H9 (cell line): ENCODE measurements at regions not wholly inside any gene's neighbourhood (a gene's known extent, or its start where the extent isn't known, plus 50 kb on each side); places are given as distances from the start of the nearest gene placed in this dataset.

Experiments used
- DNase-seq: peaks from one replicate; pipeline ENCODE4 v3.0.0-alpha.2; 2017
- H2AFZ ChIP-seq: one replicate; pipeline ENCODE4 v1.6.1; 2013; ENCODE audit warnings: mild to moderate bottlenecking, low read length, control low read depth, moderate library complexity
- H2AK5ac ChIP-seq: 2 replicates; pipeline ENCODE4 v1.6.1; 2013; ENCODE audit warnings: low read length, control low read depth, mixed read lengths; ENCODE audit not compliant: insufficient read length
- H2BK120ac ChIP-seq: one replicate; pipeline ENCODE4 v1.6.1; 2013; ENCODE audit warnings: low read depth, mild to moderate bottlenecking, low read length, control low read depth, inconsistent platforms; ENCODE audit not compliant: poor library complexity, severe bottlenecking
- H2BK12ac ChIP-seq: 2 replicates; pipeline ENCODE4 v1.6.1; 2013; ENCODE audit warnings: low read length, control low read depth, mixed read lengths, low read depth; ENCODE audit not compliant: insufficient read length
- H2BK15ac ChIP-seq: 2 replicates; pipeline ENCODE4 v1.6.1; 2013; ENCODE audit warnings: low read depth, low read length, control low read depth
- H2BK20ac ChIP-seq: one replicate; pipeline ENCODE4 v1.6.1; 2013; ENCODE audit warnings: low read depth, mild to moderate bottlenecking, low read length, control low read depth, inconsistent platforms; ENCODE audit not compliant: poor library complexity, severe bottlenecking
- H2BK5ac ChIP-seq: 2 replicates; pipeline ENCODE4 v1.6.1; 2013; ENCODE audit warnings: low read length, control low read depth, mixed read lengths; ENCODE audit not compliant: insufficient read length
- H3K14ac ChIP-seq: 2 replicates; pipeline ENCODE4 v1.6.1; 2013; ENCODE audit warnings: low read length, control low read depth; ENCODE audit not compliant: insufficient read depth
- H3K18ac ChIP-seq: 2 replicates; pipeline ENCODE4 v1.6.1; 2013; ENCODE audit warnings: low read depth, mild to moderate bottlenecking, mixed read lengths, low read length, control low read depth; ENCODE audit not compliant: insufficient read length
- H3K23ac ChIP-seq: 2 replicates; pipeline ENCODE4 v1.6.1; 2013; ENCODE audit warnings: low read length, control low read depth, mixed read lengths, low read depth; ENCODE audit not compliant: insufficient read length
- H3K23me2 ChIP-seq: 2 replicates; pipeline ENCODE4 v1.6.1; 2013; ENCODE audit warnings: low read depth, mild to moderate bottlenecking, mixed read lengths, low read length, control low read depth; ENCODE audit not compliant: insufficient read length, poor library complexity, severe bottlenecking
- H3K27ac ChIP-seq: 2 replicates; pipeline ENCODE4 v1.5.1; 2013; ENCODE audit warnings: low read length, control low read depth, mixed read lengths, low read depth; ENCODE audit not compliant: insufficient read length
- H3K27me3 ChIP-seq: 2 replicates; pipeline ENCODE4 v1.6.1; 2013; ENCODE audit warnings: low read length, control low read depth, inconsistent platforms; ENCODE audit not compliant: insufficient read depth
- H3K4ac ChIP-seq: 2 replicates; pipeline ENCODE4 v1.6.1; 2013; ENCODE audit warnings: low read depth, mild to moderate bottlenecking, control low read depth, inconsistent platforms, low read length, moderate library complexity
- H3K4me1 ChIP-seq: 2 replicates; pipeline ENCODE4 v1.6.1; 2013; ENCODE audit warnings: low read length, control low read depth, inconsistent platforms; ENCODE audit not compliant: insufficient read depth
- H3K4me2 ChIP-seq: 2 replicates; pipeline ENCODE4 v1.6.1; 2013; ENCODE audit warnings: low read length, control low read depth, mixed read lengths; ENCODE audit not compliant: insufficient read length, insufficient read depth
- H3K56ac ChIP-seq: 2 replicates; pipeline ENCODE4 v1.6.1; 2013; ENCODE audit warnings: low read depth, mild to moderate bottlenecking, mixed read lengths, low read length, control low read depth; ENCODE audit not compliant: insufficient read length
- H3K79me1 ChIP-seq: 2 replicates; pipeline ENCODE4 v1.6.1; 2013; ENCODE audit warnings: low read depth, mild to moderate bottlenecking, moderate library complexity, low read length, control low read depth, inconsistent platforms; ENCODE audit not compliant: insufficient read depth, poor library complexity, severe bottlenecking
- H3K79me2 ChIP-seq: 2 replicates; pipeline ENCODE4 v1.6.1; 2013; ENCODE audit warnings: low read length, control low read depth, inconsistent platforms; ENCODE audit not compliant: insufficient read depth
- H3K9ac ChIP-seq: 2 replicates; pipeline ENCODE4 v1.6.1; 2013; ENCODE audit warnings: low read length, control low read depth, mixed read lengths; ENCODE audit not compliant: insufficient read length; ENCODE audit errors: extremely low read depth
- H3K9me3 ChIP-seq: one replicate; pipeline ENCODE4 v1.6.1; 2013; ENCODE audit warnings: low read depth, low read length, inconsistent platforms; ENCODE audit not compliant: control insufficient read depth
- H3T11ph ChIP-seq: one replicate; pipeline ENCODE4 v1.6.1; 2013; ENCODE audit warnings: mild to moderate bottlenecking, low read length, control low read depth, inconsistent platforms
- H4K20me1 ChIP-seq: one replicate; pipeline ENCODE4 v1.6.1; 2013; ENCODE audit not compliant: control insufficient read depth, insufficient read length, insufficient read depth
- H4K5ac ChIP-seq: 2 replicates; pipeline ENCODE4 v1.6.1; 2013; ENCODE audit warnings: low read depth, mild to moderate bottlenecking, mixed read lengths, low read length, control low read depth; ENCODE audit not compliant: insufficient read length
- H4K8ac ChIP-seq: replicated peaks from 2 replicates; pipeline ENCODE4 v1.6.1; 2013; ENCODE audit warnings: low read length, control low read depth, mixed read lengths, low read depth; ENCODE audit not compliant: insufficient read length
- H4K91ac ChIP-seq: 2 replicates; pipeline ENCODE4 v1.6.1; 2013; ENCODE audit warnings: low read depth, mild to moderate bottlenecking, moderate library complexity, mixed read lengths, low read length, control low read depth; ENCODE audit not compliant: insufficient read length
- H3K27ac Mint-ChIP-seq, 3 experiments: 2 replicates in 2 of 3; 3 replicates in 1 of 3; pipeline ENCODE4 v1.8.0; 2020 to 2021; ENCODE audit warnings: mixed read lengths in 3 of 3, mild to moderate bottlenecking in 1 of 3, moderate library complexity in 1 of 3
- H3K27me3 Mint-ChIP-seq: 2 replicates; pipeline ENCODE4 v1.8.0; 2021; ENCODE audit warnings: low read depth, mild to moderate bottlenecking, moderate library complexity, mixed read lengths
- H3K36me3 Mint-ChIP-seq, 3 experiments: 2 replicates in 2 of 3; 3 replicates in 1 of 3; pipeline ENCODE4 v1.8.0; 2020 to 2021; ENCODE audit warnings: low read depth in 3 of 3, mixed read lengths in 3 of 3; ENCODE audit not compliant: insufficient read depth in 1 of 3
- H3K4me1 Mint-ChIP-seq, 2 experiments: 2 replicates each; pipeline ENCODE4 v1.8.0; 2020; ENCODE audit warnings: mixed read lengths in 2 of 2
- H3K4me3 Mint-ChIP-seq, 2 experiments: 2 replicates in 1 of 2; 3 replicates in 1 of 2; pipeline ENCODE4 v1.8.0; 2020 to 2021; ENCODE audit warnings: mild to moderate bottlenecking in 2 of 2, mixed read lengths in 2 of 2, moderate library complexity in 1 of 2
- H3K9me3 Mint-ChIP-seq, 2 experiments: 2 replicates in 1 of 2; 3 replicates in 1 of 2; pipeline ENCODE4 v1.8.0; 2020; ENCODE audit warnings: mild to moderate bottlenecking in 2 of 2, mixed read lengths in 2 of 2, moderate library complexity in 1 of 2
- WGBS: extraction: QIAGEN DNeasy Blood & Tissue Kit; methylation state at CpG from one replicate; pipeline ENCODE4 v1.1.7; 2013; ENCODE audit warnings: missing lambda C conversion rate, low lambda C conversion rate, mixed read lengths; ENCODE audit not compliant: insufficient read length; ENCODE audit errors: extremely low coverage; 5-methylcytosine and 5-hydroxymethylcytosine counted together
- TF ChIP-seq, protein P1 (sequence below): fragments of 200-600 bp; sonication (generic); conservative IDR thresholded peaks from 3 replicates; pipeline ENCODE4 v1.8.0; 2021; ENCODE audit warnings: antibody characterized with exemption, mild to moderate bottlenecking

GRCh38 chr6:115194981-115195638, 852.3 kb upstream of the HS3ST5 start:
- TF ChIP-seq, protein P1, sequence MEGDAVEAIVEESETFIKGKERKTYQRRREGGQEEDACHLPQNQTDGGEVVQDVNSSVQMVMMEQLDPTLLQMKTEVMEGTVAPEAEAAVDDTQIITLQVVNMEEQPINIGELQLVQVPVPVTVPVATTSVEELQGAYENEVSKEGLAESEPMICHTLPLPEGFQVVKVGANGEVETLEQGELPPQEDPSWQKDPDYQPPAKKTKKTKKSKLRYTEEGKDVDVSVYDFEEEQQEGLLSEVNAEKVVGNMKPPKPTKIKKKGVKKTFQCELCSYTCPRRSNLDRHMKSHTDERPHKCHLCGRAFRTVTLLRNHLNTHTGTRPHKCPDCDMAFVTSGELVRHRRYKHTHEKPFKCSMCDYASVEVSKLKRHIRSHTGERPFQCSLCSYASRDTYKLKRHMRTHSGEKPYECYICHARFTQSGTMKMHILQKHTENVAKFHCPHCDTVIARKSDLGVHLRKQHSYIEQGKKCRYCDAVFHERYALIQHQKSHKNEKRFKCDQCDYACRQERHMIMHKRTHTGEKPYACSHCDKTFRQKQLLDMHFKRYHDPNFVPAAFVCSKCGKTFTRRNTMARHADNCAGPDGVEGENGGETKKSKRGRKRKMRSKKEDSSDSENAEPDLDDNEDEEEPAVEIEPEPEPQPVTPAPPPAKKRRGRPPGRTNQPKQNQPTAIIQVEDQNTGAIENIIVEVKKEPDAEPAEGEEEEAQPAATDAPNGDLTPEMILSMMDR = no peak
- no peak for DNase-seq

More at GRCh38 chr6:115194981-115195638, 852.3 kb upstream of the HS3ST5 start:
- H4K91ac ChIP-seq = no peak overlapping the region
- no peak overlapping the region for H3K23ac ChIP-seq
- no peak overlapping the region for H3K27ac ChIP-seq
- no peak overlapping the region for H2BK120ac ChIP-seq
- no peak overlapping the region for H3K4me2 ChIP-seq
- H2AFZ ChIP-seq = no peak overlapping the region
- Mint-ChIP-seq H3K4me3 (no peak overlapping the region), H3K36me3 (peaks cover 7 to 18% (median 14%) of the 10 kb centered on the region in 3 experiments; a peak in 6 of 7 replicates), H3K4me1 (no peaks in the 10 kb centered on the region), H3K27me3 (no peaks in the 10 kb centered on the region; the same call in 1 of the 2 replicates), H3K27ac (no peak overlapping the region), H3K9me3 (peaks cover 19 to 21% of the 10 kb centered on the region in 2 experiments)
- H3K9ac ChIP-seq = no peak overlapping the region
- H3T11ph ChIP-seq = no peak overlapping the region
- no peak overlapping the region for H3K56ac ChIP-seq
- no peaks in the 10 kb centered on the region for H3K23me2 ChIP-seq
- no peak overlapping the region for H3K14ac ChIP-seq
- H2BK20ac ChIP-seq = no peak overlapping the region
- no peak overlapping the region for H4K8ac ChIP-seq
- no peak overlapping the region for H4K5ac ChIP-seq
- no peaks in the 10 kb centered on the region for H4K20me1 ChIP-seq
- H3K79me2 ChIP-seq = no peaks in the 10 kb centered on the region
- no peak overlapping the region for H2BK12ac ChIP-seq
- H3K4ac ChIP-seq = no peak overlapping the region
- no peaks in the 10 kb centered on the region for H3K9me3 ChIP-seq
- H2AK5ac ChIP-seq = no peak overlapping the region
- no CpG with 5 or more reads among the region's 2 CpGs for WGBS
- no peaks in the 10 kb centered on the region for H3K27me3 ChIP-seq
- no peaks in the 10 kb centered on the region for H3K4me1 ChIP-seq
- H3K18ac ChIP-seq = no peak overlapping the region
- H2BK5ac ChIP-seq = no peak overlapping the region
- no peak overlapping the region for H2BK15ac ChIP-seq
- H3K79me1 ChIP-seq = no peaks in the 10 kb centered on the region
